Colonic mucosa (tissue), 4 donors: ENCODE measurements at regions not wholly inside any gene's neighbourhood (a gene's known extent, or its start where the extent isn't known, plus 50 kb on each side); places are given as distances from the start of the nearest gene placed in this dataset.

Experiments used
- DNase-seq: peaks from one replicate; pipeline ENCODE4 v3.0.0-alpha.2; 2020
- H3K27ac ChIP-seq: fragments of 200-600 bp; one replicate; pipeline ENCODE4 v1.8.0; 2021
- H3K27me3 ChIP-seq: fragments of 200-600 bp; one replicate; pipeline ENCODE4 v1.8.0; 2021
- H3K36me3 ChIP-seq: fragments of 200-600 bp; one replicate; pipeline ENCODE4 v1.8.0; 2021
- H3K4me1 ChIP-seq: fragments of 200-600 bp; one replicate; pipeline ENCODE4 v1.8.0; 2021; ENCODE audit warnings: mild to moderate bottlenecking
- H3K4me3 ChIP-seq: fragments of 200-600 bp; one replicate; pipeline ENCODE4 v1.8.0; 2021
- H3K9ac ChIP-seq, 2 donors: one replicate each; pipeline ENCODE4 v1.7.0; 2013; ENCODE audit warnings: control low read depth in 2 of 2, low read depth in 2 of 2, low read length in 2 of 2
- H3K9me3 ChIP-seq: fragments of 200-600 bp; one replicate; pipeline ENCODE4 v1.8.0; 2021
- intact Hi-C: fragments of 100-400 bp; cut with DNase I; formaldehyde crosslinking; loops from one replicate; pipeline ENCODE4 v1.14.1; 2022
- TF ChIP-seq, protein P1 (sequence below): fragments of 200-600 bp; IDR thresholded peaks from one replicate; pipeline ENCODE4 v1.8.0; 2022; ENCODE audit warnings: antibody characterized with exemption, mild to moderate bottlenecking
- donor health status: healthy.
- donor health status: DM: no; HTN: no; CAD: no.
- donor health status: DM: no; HTN: no; CAD: no.

- intact Hi-C loops: no loop called here
- TF ChIP-seq, protein P1, sequence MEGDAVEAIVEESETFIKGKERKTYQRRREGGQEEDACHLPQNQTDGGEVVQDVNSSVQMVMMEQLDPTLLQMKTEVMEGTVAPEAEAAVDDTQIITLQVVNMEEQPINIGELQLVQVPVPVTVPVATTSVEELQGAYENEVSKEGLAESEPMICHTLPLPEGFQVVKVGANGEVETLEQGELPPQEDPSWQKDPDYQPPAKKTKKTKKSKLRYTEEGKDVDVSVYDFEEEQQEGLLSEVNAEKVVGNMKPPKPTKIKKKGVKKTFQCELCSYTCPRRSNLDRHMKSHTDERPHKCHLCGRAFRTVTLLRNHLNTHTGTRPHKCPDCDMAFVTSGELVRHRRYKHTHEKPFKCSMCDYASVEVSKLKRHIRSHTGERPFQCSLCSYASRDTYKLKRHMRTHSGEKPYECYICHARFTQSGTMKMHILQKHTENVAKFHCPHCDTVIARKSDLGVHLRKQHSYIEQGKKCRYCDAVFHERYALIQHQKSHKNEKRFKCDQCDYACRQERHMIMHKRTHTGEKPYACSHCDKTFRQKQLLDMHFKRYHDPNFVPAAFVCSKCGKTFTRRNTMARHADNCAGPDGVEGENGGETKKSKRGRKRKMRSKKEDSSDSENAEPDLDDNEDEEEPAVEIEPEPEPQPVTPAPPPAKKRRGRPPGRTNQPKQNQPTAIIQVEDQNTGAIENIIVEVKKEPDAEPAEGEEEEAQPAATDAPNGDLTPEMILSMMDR: no peak
- H3K9ac ChIP-seq: no peak overlapping the region
- no peak overlapping the region for H3K4me3 ChIP-seq
- no peak overlapping the region for H3K27ac ChIP-seq
- H3K36me3 ChIP-seq: no peaks in the 10 kb centered on the region
- no peak for DNase-seq
- H3K9me3 ChIP-seq: no peaks in the 10 kb centered on the region
- no peaks in the 10 kb centered on the region for H3K27me3 ChIP-seq
- no peaks in the 10 kb centered on the region for H3K4me1 ChIP-seq
These were observed 271.4 kb upstream of the SRRM4 start for GRCh38 chr12:118709946-118710345.

DNA sequence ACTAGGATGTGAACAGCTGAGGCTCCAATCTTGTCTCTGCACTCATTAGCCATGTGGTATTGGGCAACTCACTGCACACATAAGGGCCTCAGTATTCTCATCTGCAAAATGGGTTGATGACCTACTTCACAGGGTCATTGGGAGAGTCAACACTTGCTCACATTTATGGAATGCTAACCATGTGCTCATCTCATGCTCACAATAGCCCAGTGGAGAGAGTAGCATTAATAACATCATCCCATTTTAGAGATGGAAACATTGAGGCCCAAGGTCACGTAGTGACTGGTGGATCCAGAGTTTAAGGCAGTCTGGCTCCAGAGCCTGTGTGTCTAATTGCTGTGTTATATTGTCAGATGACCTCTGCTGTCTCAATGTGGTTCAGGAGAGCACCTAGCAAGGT lies 270.2 kb upstream of the SRRM4 start:
- H3K27ac ChIP-seq: no peak overlapping the region
- H3K27me3 ChIP-seq: no peaks in the 10 kb centered on the region
- H3K9ac ChIP-seq: no peak overlapping the region
- H3K4me3 ChIP-seq: no peak overlapping the region
- no peaks in the 10 kb centered on the region for H3K36me3 ChIP-seq
- no peaks in the 10 kb centered on the region for H3K9me3 ChIP-seq
- TF ChIP-seq, protein P1: no peak
- no peak for DNase-seq
- H3K4me1 ChIP-seq: no peaks in the 10 kb centered on the region
- intact Hi-C loops: no loop called here

DNA sequence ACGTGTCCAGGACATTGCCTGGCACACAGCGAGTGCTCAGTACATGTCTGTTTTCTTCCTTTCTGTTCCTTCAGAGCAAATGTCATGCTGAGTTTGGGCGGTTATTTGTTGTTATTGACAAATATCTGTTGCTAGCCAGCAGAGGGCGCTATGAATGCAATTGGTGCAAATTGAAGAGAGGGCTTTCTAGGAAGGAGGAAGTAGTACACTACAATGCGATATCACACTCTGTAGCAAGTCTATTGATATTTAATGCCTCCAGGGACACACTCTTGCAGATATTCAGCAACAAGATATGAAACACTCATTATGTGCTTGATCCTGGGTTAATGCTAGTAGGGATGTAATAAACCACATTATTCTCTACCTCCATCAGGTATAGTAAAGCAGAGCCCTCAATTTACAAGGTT lies 267.3 kb upstream of the SRRM4 start:
- Histone ChIP-seq H3K9me3 (no peaks in the 10 kb centered on the region), H3K27ac (no peak overlapping the region), H3K27me3 (no peaks in the 10 kb centered on the region), H3K9ac (no peak overlapping the region), H3K4me1 (no peaks in the 10 kb centered on the region), H3K4me3 (no peak overlapping the region), H3K36me3 (no peaks in the 10 kb centered on the region)
- intact Hi-C loops: no loop called here
- peak; percentile 29 for DNase-seq
- TF ChIP-seq, protein P1: no peak

DNA sequence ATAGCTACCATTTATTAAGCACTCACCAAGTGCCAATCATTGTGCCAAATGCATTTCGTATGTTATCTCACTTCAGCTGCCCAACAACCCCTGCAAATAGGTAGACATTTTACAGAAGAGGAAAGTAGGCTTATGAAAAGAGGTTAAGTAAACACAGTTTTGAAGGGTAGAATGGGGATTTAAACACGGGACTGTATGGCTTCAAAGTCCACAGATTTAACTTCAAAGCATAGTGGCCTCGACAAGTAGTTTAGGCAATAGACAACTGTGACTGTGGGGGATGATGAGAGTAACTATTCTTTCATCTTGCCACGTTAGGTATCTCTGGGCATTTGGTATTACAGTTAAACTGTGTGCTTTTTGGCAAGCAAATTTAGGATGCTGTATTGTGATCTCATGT lies 266.8 kb upstream of the SRRM4 start:
- Histone ChIP-seq H3K9ac (no peak overlapping the region), H3K4me1 (no peaks in the 10 kb centered on the region), H3K4me3 (no peak overlapping the region), H3K27ac (no peak overlapping the region), H3K36me3 (no peaks in the 10 kb centered on the region), H3K27me3 (no peaks in the 10 kb centered on the region), H3K9me3 (no peaks in the 10 kb centered on the region)
- TF ChIP-seq, protein P1: no peak
- intact Hi-C loops: no loop called here
- no peak for DNase-seq

DNA sequence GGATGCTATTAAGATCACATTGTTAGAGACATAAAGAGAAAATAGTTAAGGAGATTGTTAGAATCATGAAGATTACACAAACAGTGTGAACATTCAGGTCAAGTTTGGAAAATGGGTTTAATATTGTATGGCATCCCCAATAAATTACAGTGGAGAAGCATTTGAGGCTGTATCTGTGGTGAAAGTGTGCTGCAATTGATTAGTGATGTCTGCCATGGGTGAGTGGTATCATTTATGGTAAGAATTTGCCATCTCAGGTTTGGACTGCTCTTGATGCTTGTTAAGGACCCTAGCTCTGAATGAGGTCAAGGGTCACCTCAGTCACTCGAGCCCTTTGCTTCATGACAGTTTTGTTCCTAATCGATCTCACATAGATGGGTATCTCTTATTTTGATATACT lies 265.7 kb upstream of the SRRM4 start:
- Histone ChIP-seq H3K36me3 (no peaks in the 10 kb centered on the region), H3K4me1 (no peaks in the 10 kb centered on the region), H3K9me3 (no peaks in the 10 kb centered on the region), H3K9ac (no peak overlapping the region), H3K4me3 (no peak overlapping the region), H3K27me3 (no peaks in the 10 kb centered on the region), H3K27ac (no peak overlapping the region)
- intact Hi-C loops: no loop called here
- TF ChIP-seq, protein P1: no peak
- no peak for DNase-seq
